ENCODE measurements at regions not wholly inside any gene's neighbourhood (a gene's known extent, or its start where the extent isn't known, plus 50 kb on each side); places are given as distances from the start of the nearest gene placed in this dataset.

DNA sequence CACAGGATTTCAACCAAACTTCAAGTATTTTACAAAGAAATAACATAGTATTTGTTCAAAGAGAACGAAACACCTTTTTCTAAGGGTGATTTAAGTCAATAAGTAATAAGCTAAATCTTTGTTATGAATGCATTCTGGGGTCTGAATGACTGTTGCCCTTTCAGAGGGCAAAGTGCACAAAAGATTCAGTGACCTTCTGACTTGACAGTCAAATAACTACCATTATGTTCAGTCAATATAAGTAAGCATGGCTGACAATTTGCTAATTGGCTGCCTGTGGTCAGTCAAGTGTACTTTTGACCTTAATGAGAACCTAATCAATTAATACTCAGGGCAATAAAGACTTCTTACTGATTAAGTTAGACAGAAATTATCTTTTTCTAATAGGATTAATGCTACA lies 133.1 kb upstream of the NANOGP8 start:
- BruUV-seq (replicated peaks) = no TSS peak
- Histone ChIP-seq H3K4me2 (no peak overlapping the region), H4K20me1 (ENCODE audit: insufficient read depth) (no peaks in the 10 kb centered on the region), H3K9me2 (ENCODE audit: insufficient read depth) (no peaks in the 10 kb centered on the region), H3K79me2 (ENCODE audit: low read depth) (no peaks in the 10 kb centered on the region), H3F3A (ENCODE audit: insufficient read depth, low read depth) (no peaks in the 10 kb centered on the region), H3K9me3 (ENCODE audit: insufficient read depth, low read depth) (no peaks in the 10 kb centered on the region), H3K36me3 (ENCODE audit: low read depth) (no peaks in the 10 kb centered on the region), H3K27me3 (ENCODE audit: insufficient read depth, low read depth) (no peaks in the 10 kb centered on the region), H3K4me3 (no peak overlapping the region), H2AFZ (no peak overlapping the region), H3K4me1 (replicated peaks; ENCODE audit: insufficient read depth) (no peaks in the 10 kb centered on the region), H3K27ac (no peak overlapping the region)
- TF ChIP-seq, protein P1, sequence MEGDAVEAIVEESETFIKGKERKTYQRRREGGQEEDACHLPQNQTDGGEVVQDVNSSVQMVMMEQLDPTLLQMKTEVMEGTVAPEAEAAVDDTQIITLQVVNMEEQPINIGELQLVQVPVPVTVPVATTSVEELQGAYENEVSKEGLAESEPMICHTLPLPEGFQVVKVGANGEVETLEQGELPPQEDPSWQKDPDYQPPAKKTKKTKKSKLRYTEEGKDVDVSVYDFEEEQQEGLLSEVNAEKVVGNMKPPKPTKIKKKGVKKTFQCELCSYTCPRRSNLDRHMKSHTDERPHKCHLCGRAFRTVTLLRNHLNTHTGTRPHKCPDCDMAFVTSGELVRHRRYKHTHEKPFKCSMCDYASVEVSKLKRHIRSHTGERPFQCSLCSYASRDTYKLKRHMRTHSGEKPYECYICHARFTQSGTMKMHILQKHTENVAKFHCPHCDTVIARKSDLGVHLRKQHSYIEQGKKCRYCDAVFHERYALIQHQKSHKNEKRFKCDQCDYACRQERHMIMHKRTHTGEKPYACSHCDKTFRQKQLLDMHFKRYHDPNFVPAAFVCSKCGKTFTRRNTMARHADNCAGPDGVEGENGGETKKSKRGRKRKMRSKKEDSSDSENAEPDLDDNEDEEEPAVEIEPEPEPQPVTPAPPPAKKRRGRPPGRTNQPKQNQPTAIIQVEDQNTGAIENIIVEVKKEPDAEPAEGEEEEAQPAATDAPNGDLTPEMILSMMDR (conservative IDR thresholded peaks at IDR 0.05) = no peak
- TF ChIP-seq EZH2 (IDR thresholded peaks at IDR 0.05; ENCODE audit: low read depth) = no peak
- intact Hi-C loops (cut with micrococcal nuclease; ENCODE audit: unreplicated experiment) = no loop called here
- ChIA-PET CTCF (no interaction called here), POLR2A (ENCODE audit: unreplicated experiment) (no interaction called here)
- DNase-seq = no peak

DNA sequence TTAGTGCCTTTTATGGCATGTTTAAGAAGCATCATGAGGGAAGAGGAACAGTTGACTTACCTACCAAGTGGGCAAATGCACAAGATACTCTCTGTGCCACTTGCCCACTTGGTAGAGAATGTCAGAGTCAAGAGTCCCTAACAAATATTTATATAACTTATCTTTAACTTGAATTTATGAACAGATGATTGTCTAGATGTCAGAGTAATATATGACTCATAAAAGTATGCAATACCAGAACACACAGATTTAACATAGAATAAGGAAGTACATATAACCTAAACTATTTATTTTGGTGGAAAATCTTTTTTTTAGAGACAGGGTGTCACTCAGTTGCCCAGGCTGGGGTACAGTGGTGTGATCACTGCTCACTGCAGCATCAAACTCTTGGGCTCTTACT lies 130.0 kb upstream of the NANOGP8 start:
- H3F3A ChIP-seq (ENCODE audit: insufficient read depth, low read depth) = no peaks in the 10 kb centered on the region
- H3K27ac ChIP-seq = no peak overlapping the region
- no peak for TF ChIP-seq EZH2 (IDR thresholded peaks at IDR 0.05; ENCODE audit: low read depth)
- TF ChIP-seq, protein P1 (conservative IDR thresholded peaks at IDR 0.05) = no peak
- intact Hi-C loops (cut with micrococcal nuclease; ENCODE audit: unreplicated experiment) = no loop called here
- no peaks in the 10 kb centered on the region for H3K4me1 ChIP-seq (replicated peaks; ENCODE audit: insufficient read depth)
- no peak overlapping the region for H2AFZ ChIP-seq
- no TSS peak for BruUV-seq (replicated peaks)
- H3K27me3 ChIP-seq (ENCODE audit: insufficient read depth, low read depth) = no peaks in the 10 kb centered on the region
- no peaks in the 10 kb centered on the region for H4K20me1 ChIP-seq (ENCODE audit: insufficient read depth)
- POLR2A ChIA-PET (ENCODE audit: unreplicated experiment) = no interaction called here
- CTCF ChIA-PET = no interaction called here
- H3K36me3 ChIP-seq (ENCODE audit: low read depth) = no peaks in the 10 kb centered on the region
- H3K9me2 ChIP-seq (ENCODE audit: insufficient read depth) = no peaks in the 10 kb centered on the region
- no peak overlapping the region for H3K4me3 ChIP-seq
- no peak for DNase-seq
- H3K4me2 ChIP-seq = no peak overlapping the region
- H3K79me2 ChIP-seq (ENCODE audit: low read depth) = no peaks in the 10 kb centered on the region
- no peaks in the 10 kb centered on the region for H3K9me3 ChIP-seq (ENCODE audit: insufficient read depth, low read depth)

GRCh38 chr15:35211240-35211902 lies 126.3 kb upstream of the NANOGP8 start:
- H2AFZ ChIP-seq = no peak overlapping the region
- no peaks in the 10 kb centered on the region for H3K9me3 ChIP-seq (ENCODE audit: insufficient read depth, low read depth)
- POLR2A ChIA-PET (ENCODE audit: unreplicated experiment) = interaction anchor here (0.7 kb wide), 1 partner anchor 70 kb away, joined by 5 read pairs; no protein-coding TSS in a partner anchor
- H3K4me3 ChIP-seq = no peak overlapping the region
- no peaks in the 10 kb centered on the region for H3K79me2 ChIP-seq (ENCODE audit: low read depth)
- no TSS peak for BruUV-seq (replicated peaks)
- CTCF ChIA-PET = no interaction called here
- no peaks in the 10 kb centered on the region for H3K4me1 ChIP-seq (replicated peaks; ENCODE audit: insufficient read depth)
- no peak overlapping the region for H3K4me2 ChIP-seq
- intact Hi-C loops (cut with micrococcal nuclease; ENCODE audit: unreplicated experiment) = no loop called here
- no peaks in the 10 kb centered on the region for H3K27me3 ChIP-seq (ENCODE audit: insufficient read depth, low read depth)
- H3K36me3 ChIP-seq (ENCODE audit: low read depth) = no peaks in the 10 kb centered on the region
- no peak overlapping the region for H3K27ac ChIP-seq
- H3K9me2 ChIP-seq (ENCODE audit: insufficient read depth) = no peaks in the 10 kb centered on the region
- no peak for TF ChIP-seq EZH2 (IDR thresholded peaks at IDR 0.05; ENCODE audit: low read depth)
- TF ChIP-seq, protein P1 (conservative IDR thresholded peaks at IDR 0.05) = no peak
- DNase-seq = no peak
- H3F3A ChIP-seq (ENCODE audit: insufficient read depth, low read depth) = no peaks in the 10 kb centered on the region
- H4K20me1 ChIP-seq (ENCODE audit: insufficient read depth) = no peaks in the 10 kb centered on the region
